Adrenal gland (tissue), 5 donors: ENCODE measurements at regions not wholly inside any gene's neighbourhood (a gene's known extent, or its start where the extent isn't known, plus 50 kb on each side); places are given as distances from the start of the nearest gene placed in this dataset.

Source experiments
- CTCF ChIP-seq, 6 experiments: fragments of 450-650 bp in 4 of 6; fragments of 200-600 bp in 2 of 6; sonication (generic) in 1 of 6; IDR thresholded peaks; 1 replicate in 5 of 6; 2 replicates in 1 of 6; pipeline versions ENCODE4 v1.5.1 to v1.8.0; 2016 to 2021; ENCODE audit warnings: antibody characterized with exemption in 6 of 6, mild to moderate bottlenecking in 2 of 6, moderate library complexity in 1 of 6
- POLR2A ChIP-seq, 2 donors: fragments of 450-650 bp; IDR thresholded peaks; one replicate each; pipeline ENCODE4 v1.6.1; 2017; ENCODE audit warnings: antibody characterized with exemption in 2 of 2, mild to moderate bottlenecking in 2 of 2, moderate library complexity in 1 of 2
- donor health status: DM: no; HTN: no; CAD: no.

- no peak for TF ChIP-seq CTCF (IDR thresholded peaks at IDR 0.05)
- no peak for TF ChIP-seq POLR2A (IDR thresholded peaks at IDR 0.05)
Observed at GRCh38 chr6:19738010-19738409, 99.2 kb upstream of the ID4 start.
